ENCODE measurements at regions not wholly inside any gene's neighbourhood (a gene's known extent, or its start where the extent isn't known, plus 50 kb on each side); places are given as distances from the start of the nearest gene placed in this dataset.

DNA sequence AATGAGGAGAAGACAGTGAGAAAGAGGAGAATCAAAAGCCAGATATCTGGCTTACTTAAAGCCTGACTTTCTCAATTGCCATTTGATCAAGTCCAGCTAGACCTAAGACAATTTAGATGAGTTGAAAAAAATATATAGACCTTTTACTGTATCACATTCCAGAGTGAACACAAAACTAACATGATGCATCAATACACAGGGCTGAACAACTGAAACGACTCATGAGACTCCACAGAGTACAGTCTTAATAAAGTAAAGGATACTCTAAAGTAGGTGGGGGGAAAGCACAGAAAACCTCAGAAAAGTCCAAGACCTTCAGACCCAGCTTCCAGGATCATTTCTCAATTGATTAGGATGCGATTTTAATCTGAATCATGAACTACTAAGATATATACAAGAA is 95.3 kb upstream of the OR9G4 start:
- ChIA-PET CTCF (interaction anchor here (1.3 kb wide), 1 partner anchor 406 kb away, joined by 3 read pairs; no protein-coding TSS in a partner anchor), POLR2A (no interaction called here)
- ATAC-seq (ENCODE audit: low read depth): no peak
- Histone ChIP-seq H4K20me1 (ENCODE audit: control insufficient read depth, insufficient read depth, low read length, poor library complexity, severe bottlenecking) (no peaks in the 10 kb centered on the region), H3K27me3 (replicated peaks in 1 of 4; ENCODE audit: control extremely low read depth in 1 of 4, control insufficient read depth in 3 of 4, insufficient read depth in 4 of 4, low read length in 3 of 4) (no peaks in the 10 kb centered on the region), H3K36me3 (replicated peaks in 1 of 2; ENCODE audit: control extremely low read depth in 1 of 2, control insufficient read depth in 1 of 2, extremely low read depth in 1 of 2, insufficient read depth in 2 of 2, low read length in 1 of 2) (no peaks in the 10 kb centered on the region), H3K9me3 (ENCODE audit: control extremely low read depth in 1 of 3, control insufficient read depth in 2 of 3, insufficient read depth in 1 of 3, low read length in 2 of 3) (peaks cover 0 to 4% (median 0%) of the 10 kb centered on the region in 3 donors), H3K9ac (ENCODE audit: low read length) (no peak overlapping the region), H3K79me2 (ENCODE audit: control insufficient read depth, insufficient read depth, low read length) (no peaks in the 10 kb centered on the region), H2AFZ (ENCODE audit: insufficient read depth, low read depth, low read length, poor library complexity, severe bottlenecking) (no peak overlapping the region), H3K27ac (ENCODE audit: low read length in 2 of 2) (no peak overlapping the region), H3K4me1 (ENCODE audit: control insufficient read depth in 2 of 2, insufficient read depth in 2 of 2, low read length in 2 of 2) (no peaks in the 10 kb centered on the region), H3K4me2 (replicated peaks; ENCODE audit: low read depth, low read length, poor library complexity, severe bottlenecking) (no peak overlapping the region), H3K4me3 (ENCODE audit: control extremely low read depth in 1 of 5, extremely low read depth in 1 of 5, insufficient read depth in 1 of 5, low read depth in 2 of 5, low read length in 4 of 5) (no peak overlapping the region)
- intact Hi-C loops (cut with micrococcal nuclease): no loop called here
- TF ChIP-seq EZH2 (IDR thresholded peaks at IDR 0.05; ENCODE audit: borderline replicate concordance, insufficient read depth, low read depth, low read length, poor library complexity, severe bottlenecking): no peak
- TF ChIP-seq, protein P1, sequence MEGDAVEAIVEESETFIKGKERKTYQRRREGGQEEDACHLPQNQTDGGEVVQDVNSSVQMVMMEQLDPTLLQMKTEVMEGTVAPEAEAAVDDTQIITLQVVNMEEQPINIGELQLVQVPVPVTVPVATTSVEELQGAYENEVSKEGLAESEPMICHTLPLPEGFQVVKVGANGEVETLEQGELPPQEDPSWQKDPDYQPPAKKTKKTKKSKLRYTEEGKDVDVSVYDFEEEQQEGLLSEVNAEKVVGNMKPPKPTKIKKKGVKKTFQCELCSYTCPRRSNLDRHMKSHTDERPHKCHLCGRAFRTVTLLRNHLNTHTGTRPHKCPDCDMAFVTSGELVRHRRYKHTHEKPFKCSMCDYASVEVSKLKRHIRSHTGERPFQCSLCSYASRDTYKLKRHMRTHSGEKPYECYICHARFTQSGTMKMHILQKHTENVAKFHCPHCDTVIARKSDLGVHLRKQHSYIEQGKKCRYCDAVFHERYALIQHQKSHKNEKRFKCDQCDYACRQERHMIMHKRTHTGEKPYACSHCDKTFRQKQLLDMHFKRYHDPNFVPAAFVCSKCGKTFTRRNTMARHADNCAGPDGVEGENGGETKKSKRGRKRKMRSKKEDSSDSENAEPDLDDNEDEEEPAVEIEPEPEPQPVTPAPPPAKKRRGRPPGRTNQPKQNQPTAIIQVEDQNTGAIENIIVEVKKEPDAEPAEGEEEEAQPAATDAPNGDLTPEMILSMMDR (IDR thresholded peaks at IDR 0.05): no peak
- Mint-ChIP-seq H3K27ac (no peak overlapping the region), H3K27me3 (no peaks in the 10 kb centered on the region), H3K4me3 (no peak overlapping the region), H3K4me1 (no peaks in the 10 kb centered on the region), H3K9me3 (ENCODE audit: insufficient read depth) (no peaks in the 10 kb centered on the region)
- WGBS (ENCODE audit: insufficient coverage): no CpG with 5 or more reads among the region's 2 CpGs
- DNase-seq: no peak

DNA sequence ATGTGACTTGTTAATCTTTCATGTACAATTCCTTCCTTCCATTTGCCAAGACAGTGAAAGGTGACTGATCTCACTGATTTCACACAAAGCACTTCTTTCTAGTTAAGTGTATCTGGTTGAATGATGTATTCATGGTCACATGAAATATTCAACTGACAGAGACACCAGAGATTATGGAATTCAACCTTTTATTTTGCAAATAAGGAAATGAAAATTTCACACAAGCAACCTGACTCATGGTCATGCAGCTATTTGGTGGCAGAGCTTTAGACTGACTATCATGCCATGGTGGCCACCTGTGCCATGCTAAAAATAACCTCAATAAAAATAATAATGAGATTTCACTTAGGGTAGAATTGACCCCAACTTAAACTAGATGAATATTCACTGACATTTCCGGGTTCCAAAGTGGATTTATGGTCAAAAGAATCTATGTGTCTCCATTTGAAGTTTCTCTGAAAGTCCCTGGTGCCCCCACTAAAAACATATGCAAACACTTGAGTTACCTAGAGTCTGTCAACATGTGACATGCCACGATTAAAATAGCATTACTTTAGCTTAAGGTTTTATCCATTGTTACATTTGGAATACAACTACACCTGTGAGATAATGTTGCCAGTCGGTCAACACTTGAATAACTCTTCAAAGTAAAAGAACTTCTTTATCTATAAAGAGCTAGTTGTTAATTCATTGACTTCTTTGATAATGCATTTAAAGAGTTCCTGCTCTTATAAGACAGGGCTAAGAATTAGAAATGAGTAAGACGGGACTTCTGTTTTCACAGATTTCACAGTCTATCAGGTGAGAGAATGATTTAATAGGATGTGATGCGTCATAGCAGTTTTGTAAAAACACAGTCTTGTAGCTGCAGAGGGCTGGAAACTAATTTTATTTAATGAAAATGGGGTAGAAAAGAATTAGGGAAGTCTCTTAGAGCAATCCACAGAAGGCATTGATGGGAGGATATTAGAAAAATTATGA is 94.6 kb upstream of the OR9G4 start:
- Histone ChIP-seq H3K4me1 (ENCODE audit: control insufficient read depth in 2 of 2, insufficient read depth in 2 of 2, low read length in 2 of 2) (no peaks in the 10 kb centered on the region), H3K9me3 (ENCODE audit: control extremely low read depth in 1 of 3, control insufficient read depth in 2 of 3, insufficient read depth in 1 of 3, low read length in 2 of 3) (peaks cover 0 to 4% (median 0%) of the 10 kb centered on the region in 3 donors), H3K27me3 (replicated peaks in 1 of 4; ENCODE audit: control extremely low read depth in 1 of 4, control insufficient read depth in 3 of 4, insufficient read depth in 4 of 4, low read length in 3 of 4) (no peaks in the 10 kb centered on the region), H3K79me2 (ENCODE audit: control insufficient read depth, insufficient read depth, low read length) (no peaks in the 10 kb centered on the region), H2AFZ (ENCODE audit: insufficient read depth, low read depth, low read length, poor library complexity, severe bottlenecking) (no peak overlapping the region), H3K27ac (ENCODE audit: low read length in 2 of 2) (no peak overlapping the region), H4K20me1 (ENCODE audit: control insufficient read depth, insufficient read depth, low read length, poor library complexity, severe bottlenecking) (no peaks in the 10 kb centered on the region), H3K4me2 (replicated peaks; ENCODE audit: low read depth, low read length, poor library complexity, severe bottlenecking) (no peak overlapping the region), H3K4me3 (ENCODE audit: control extremely low read depth in 1 of 5, extremely low read depth in 1 of 5, insufficient read depth in 1 of 5, low read depth in 2 of 5, low read length in 4 of 5) (no peak overlapping the region), H3K36me3 (replicated peaks in 1 of 2; ENCODE audit: control extremely low read depth in 1 of 2, control insufficient read depth in 1 of 2, extremely low read depth in 1 of 2, insufficient read depth in 2 of 2, low read length in 1 of 2) (no peaks in the 10 kb centered on the region), H3K9ac (ENCODE audit: low read length) (no peak overlapping the region)
- POLR2A ChIA-PET: no interaction called here
- Mint-ChIP-seq H3K27me3 (no peaks in the 10 kb centered on the region), H3K9me3 (ENCODE audit: insufficient read depth) (no peaks in the 10 kb centered on the region), H3K27ac (no peak overlapping the region), H3K4me3 (no peak overlapping the region), H3K4me1 (no peaks in the 10 kb centered on the region)
- CTCF ChIA-PET: interaction anchor here (1.3 kb wide), 1 partner anchor 407 kb away, joined by 3 read pairs; no protein-coding TSS in a partner anchor
- intact Hi-C loops (cut with micrococcal nuclease): no loop called here
- TF ChIP-seq, protein P1 (IDR thresholded peaks at IDR 0.05): no peak
- TF ChIP-seq EZH2 (IDR thresholded peaks at IDR 0.05; ENCODE audit: borderline replicate concordance, insufficient read depth, low read depth, low read length, poor library complexity, severe bottlenecking): no peak
- WGBS (ENCODE audit: insufficient coverage): 75% methylated on average over 2 of the region's 5 CpGs
- no peak for ATAC-seq (ENCODE audit: low read depth)
- DNase-seq: no peak
